H1 (cell line): ENCODE measurements at regions not wholly inside any gene's neighbourhood (a gene's known extent, or its start where the extent isn't known, plus 50 kb on each side); places are given as distances from the start of the nearest gene placed in this dataset.

Experiments
- CTCF ChIA-PET: fragments of 300-600 bp; sonication (Branson Sonifier 250); formaldehyde crosslinking; loops from one replicate; lab custom pipeline; 2021; ENCODE audit not compliant: partially characterized antibody; lab: Charles Lee
- POLR2A ChIA-PET: fragments of 300-600 bp; sonication (Branson Sonifier 250); formaldehyde crosslinking; loops from one replicate; lab custom pipeline; 2021; ENCODE audit warnings: inconsistent platforms; ENCODE audit not compliant: partially characterized antibody; lab: Charles Lee
- DNase-seq, 2 experiments: peaks; one replicate each; pipeline versions ENCODE4 v3.0.0 to v3.0.0-alpha.2; 2010 to 2022; ENCODE audit warnings: low spot score in 2 of 2, low read depth in 1 of 2, mixed read lengths in 1 of 2
- FAIRE-seq: peaks from 2 replicates; lab custom pipeline; 2011; peaks lifted over from hg19 to GRCh38; lab: Jason Lieb, UNC
- H2AFZ ChIP-seq: 2 replicates; pipeline ENCODE4 v1.8.1; 2012; ENCODE audit warnings: low read length, inconsistent platforms
- H2AK5ac ChIP-seq: 2 replicates; pipeline ENCODE4 v1.6.1; 2013; ENCODE audit warnings: low read depth, low read length
- H2BK120ac ChIP-seq: replicated peaks from 2 replicates; pipeline ENCODE3; 2013; ENCODE audit warnings: low read depth, low read length, inconsistent platforms
- H2BK12ac ChIP-seq: 2 replicates; pipeline ENCODE4 v1.6.1; 2013; ENCODE audit warnings: low read depth, low read length
- H2BK15ac ChIP-seq: 2 replicates; pipeline ENCODE4 v1.6.1; 2013; ENCODE audit warnings: low read length
- H2BK20ac ChIP-seq: 2 replicates; pipeline ENCODE4 v1.6.1; 2013; ENCODE audit warnings: low read length
- H2BK5ac ChIP-seq: 2 replicates; pipeline ENCODE4 v1.6.1; 2013; ENCODE audit warnings: low read depth, low read length
- H3K14ac ChIP-seq: 2 replicates; pipeline ENCODE4 v1.6.1; 2013; ENCODE audit warnings: inconsistent platforms; ENCODE audit not compliant: insufficient read length
- H3K18ac ChIP-seq: 2 replicates; pipeline ENCODE4 v1.6.1; 2013; ENCODE audit warnings: low read length; ENCODE audit errors: extremely low read depth
- H3K23ac ChIP-seq: 2 replicates; pipeline ENCODE4 v1.6.1; 2013; ENCODE audit warnings: inconsistent platforms; ENCODE audit not compliant: insufficient read length
- H3K23me2 ChIP-seq: 2 replicates; pipeline ENCODE4 v1.6.1; 2013; ENCODE audit warnings: low read depth, low read length
- H3K27ac ChIP-seq: 2 replicates; pipeline ENCODE4 v1.6.1; 2011; ENCODE audit warnings: low read depth, low read length, inconsistent platforms
- H3K27me3 ChIP-seq, 4 experiments: replicated peaks in 1 of 4; 1 replicate in 1 of 4; 2 replicates in 3 of 4; pipeline versions ENCODE4 v1.6.1 to v1.8.1; 2011 to 2013; ENCODE audit warnings: low read length in 3 of 4, mild to moderate bottlenecking in 3 of 4, inconsistent platforms in 2 of 4, mixed read lengths in 2 of 4, moderate library complexity in 1 of 4; ENCODE audit not compliant: control insufficient read depth in 3 of 4, insufficient read depth in 3 of 4; ENCODE audit errors: extremely low read depth in 1 of 4
- H3K36me3 ChIP-seq, 4 experiments: 2 replicates each; pipeline versions ENCODE4 v1.6.1 to v1.8.1; 2011 to 2013; ENCODE audit warnings: mild to moderate bottlenecking in 4 of 4, low read length in 3 of 4, moderate library complexity in 2 of 4, control low read depth in 1 of 4, inconsistent platforms in 1 of 4; ENCODE audit not compliant: insufficient read depth in 4 of 4, control insufficient read depth in 2 of 4
- H3K4ac ChIP-seq: replicated peaks from 2 replicates; pipeline ENCODE3; 2013; ENCODE audit warnings: low read length, low read depth, mixed read lengths, inconsistent platforms; ENCODE audit not compliant: insufficient read length
- H3K4me1 ChIP-seq, 4 experiments: replicated peaks in 1 of 4; 1 replicate in 1 of 4; 2 replicates in 3 of 4; pipeline versions ENCODE4 v1.6.1 to v1.8.1; 2011 to 2013; ENCODE audit warnings: low read length in 3 of 4, inconsistent platforms in 2 of 4, mixed read lengths in 1 of 4; ENCODE audit not compliant: insufficient read depth in 4 of 4, control insufficient read depth in 3 of 4
- H3K4me2 ChIP-seq, 2 experiments: 2 replicates each; pipeline versions ENCODE4 v1.6.1 to v1.8.1; 2011 to 2013; ENCODE audit warnings: low read depth in 2 of 2, low read length in 2 of 2, control low read depth in 1 of 2, inconsistent platforms in 1 of 2, mild to moderate bottlenecking in 1 of 2; ENCODE audit not compliant: insufficient read depth in 1 of 2
- H3K4me3 ChIP-seq, 4 experiments: fragments of 200-600, 300-600 bp in 1 of 4; sonication (generic), shearing (Covaris generic), sonication (Bioruptor Twin) in 1 of 4; 2 replicates each; pipeline versions ENCODE4 v1.5.1 to v1.8.1; 2011 to 2016; ENCODE audit warnings: low read length in 4 of 4, low read depth in 3 of 4, control low read depth in 2 of 4, inconsistent platforms in 2 of 4, mild to moderate bottlenecking in 2 of 4, mixed read lengths in 1 of 4, moderate library complexity in 1 of 4; ENCODE audit not compliant: insufficient read depth in 2 of 4; ENCODE audit errors: extremely low read depth in 1 of 4
- H3K56ac ChIP-seq: replicated peaks from 2 replicates; pipeline ENCODE3; 2013; ENCODE audit warnings: low read depth, mild to moderate bottlenecking, mixed read lengths, low read length, inconsistent platforms; ENCODE audit not compliant: insufficient read length
- H3K79me1 ChIP-seq: 2 replicates; pipeline ENCODE4 v1.6.1; 2013; ENCODE audit warnings: low read depth, low read length, control low read depth
- H3K79me2 ChIP-seq, 2 experiments: 2 replicates each; pipeline versions ENCODE4 v1.6.1 to v1.8.1; 2012 to 2013; ENCODE audit warnings: low read length in 2 of 2, mild to moderate bottlenecking in 2 of 2, inconsistent platforms in 1 of 2; ENCODE audit not compliant: insufficient read depth in 2 of 2, control insufficient read depth in 1 of 2
- H3K9ac ChIP-seq, 4 experiments: replicated peaks in 1 of 4; 1 replicate in 1 of 4; 2 replicates in 3 of 4; pipeline versions ENCODE4 v1.6.1 to v1.8.1; 2011 to 2013; ENCODE audit warnings: low read depth in 3 of 4, low read length in 3 of 4, control low read depth in 2 of 4, mild to moderate bottlenecking in 2 of 4, moderate library complexity in 2 of 4, inconsistent platforms in 1 of 4; ENCODE audit errors: extremely low read depth in 1 of 4
- H3K9me3 ChIP-seq, 2 experiments: 2 replicates each; pipeline versions ENCODE4 v1.6.1 to v1.8.1; 2012 to 2013; ENCODE audit warnings: mild to moderate bottlenecking in 2 of 2, moderate library complexity in 2 of 2, control low read depth in 1 of 2, inconsistent platforms in 1 of 2, low read depth in 1 of 2, low read length in 1 of 2, mixed read lengths in 1 of 2; ENCODE audit not compliant: insufficient read depth in 2 of 2
- H4K20me1 ChIP-seq, 2 experiments: replicated peaks in 1 of 2; 2 replicates each; pipeline versions ENCODE3 to v1.8.1; 2011 to 2013; ENCODE audit warnings: inconsistent platforms in 2 of 2, low read length in 2 of 2, mild to moderate bottlenecking in 1 of 2; ENCODE audit not compliant: insufficient read depth in 2 of 2, control insufficient read depth in 1 of 2
- H4K5ac ChIP-seq: 2 replicates; pipeline ENCODE4 v1.6.1; 2013; ENCODE audit warnings: low read length, low read depth, mixed read lengths, inconsistent platforms; ENCODE audit not compliant: insufficient read length
- H4K8ac ChIP-seq: 2 replicates; pipeline ENCODE4 v1.8.0; 2013; ENCODE audit warnings: mild to moderate bottlenecking, moderate library complexity, low read length, inconsistent platforms; ENCODE audit not compliant: insufficient read depth; ENCODE audit errors: extremely low read depth
- H4K91ac ChIP-seq: replicated peaks from 2 replicates; pipeline ENCODE3; 2013; ENCODE audit warnings: low read length, mixed read lengths, inconsistent platforms; ENCODE audit not compliant: insufficient read length
- CREB1 ChIP-seq: IDR thresholded peaks from 2 replicates; pipeline ENCODE4 v1.6.1; 2012; ENCODE audit warnings: inconsistent platforms
- JUND ChIP-seq: IDR thresholded peaks from 2 replicates; pipeline ENCODE4 v1.6.1; 2011; ENCODE audit warnings: mild to moderate bottlenecking, improper control_type of control experiment, low read length
- KDM1A ChIP-seq: fragments of 200-600, 300-600 bp; sonication (generic); IDR thresholded peaks from 2 replicates; pipeline ENCODE4 v1.7.1; 2016; ENCODE audit warnings: mild to moderate bottlenecking, low read length, borderline replicate concordance
- NRF1 ChIP-seq: IDR thresholded peaks from 2 replicates; pipeline ENCODE4 v1.6.1; 2011; ENCODE audit warnings: mild to moderate bottlenecking, low read depth, low read length, improper control_type of control experiment
- PHF8 ChIP-seq: fragments of 200-600 bp; sonication (generic); conservative IDR thresholded peaks from 2 replicates; pipeline ENCODE4 v1.7.1; 2012; ENCODE audit warnings: low read depth, mild to moderate bottlenecking, inconsistent platforms, low read length, moderate library complexity
- POLR2AphosphoS5 ChIP-seq: IDR thresholded peaks from 2 replicates; pipeline ENCODE4 v1.6.1; 2011; ENCODE audit warnings: low read depth, low read length
- SAP30 ChIP-seq: fragments of 300-600 bp; sonication (generic); IDR thresholded peaks from 2 replicates; pipeline ENCODE4 v1.7.1; 2012; ENCODE audit warnings: low read length, moderate library complexity, mild to moderate bottlenecking, inconsistent platforms; ENCODE audit not compliant: insufficient read depth, insufficient replicate concordance
- SIN3A ChIP-seq, 2 experiments: IDR thresholded peaks in 1 of 2; conservative IDR thresholded peaks in 1 of 2; 2 replicates each; pipeline ENCODE4 v1.6.1; 2011 to 2012; ENCODE audit warnings: low read length in 2 of 2, improper control_type of control experiment in 1 of 2, low read depth in 1 of 2, mild to moderate bottlenecking in 1 of 2
- SIRT6 ChIP-seq: IDR thresholded peaks from one replicate; pipeline ENCODE4 v1.7.1; 2012; ENCODE audit warnings: low read length, inconsistent platforms
- SP2 ChIP-seq: IDR thresholded peaks from 2 replicates; pipeline ENCODE4 v1.6.1; 2012; ENCODE audit warnings: mild to moderate bottlenecking, low read length, inconsistent platforms
- SRF ChIP-seq: IDR thresholded peaks from 2 replicates; pipeline ENCODE4 v1.6.1; 2011; ENCODE audit warnings: mild to moderate bottlenecking, low read depth, low read length, moderate library complexity
- TAF1 ChIP-seq: IDR thresholded peaks from 2 replicates; pipeline ENCODE4 v1.6.1; 2011; ENCODE audit warnings: mild to moderate bottlenecking, low read depth, low read length
- USF2 ChIP-seq: IDR thresholded peaks from 2 replicates; pipeline ENCODE4 v1.6.1; 2011; ENCODE audit warnings: low read length, improper control_type of control experiment
- ZNF274 ChIP-seq: IDR thresholded peaks from 2 replicates; pipeline ENCODE4 v1.7.0; 2012; ENCODE audit warnings: low read length, borderline replicate concordance; ENCODE audit errors: extremely low read depth
- WGBS, 2 experiments: shearing (Covaris generic) in 1 of 2; methylation state at CpG; one replicate each; pipeline versions ENCODE4 v1.1.6 to v1.1.7; 2013 to 2015; ENCODE audit warnings: low lambda C conversion rate in 2 of 2, mixed read lengths in 2 of 2, inconsistent platforms in 1 of 2, low coverage in 1 of 2, missing lambda C conversion rate in 1 of 2; ENCODE audit not compliant: insufficient replicate concordance in 2 of 2, insufficient coverage in 1 of 2, insufficient read length in 1 of 2; ENCODE audit errors: extremely low coverage in 1 of 2, missing lambda C conversion rate in 1 of 2; 5-methylcytosine and 5-hydroxymethylcytosine counted together

- H2AFZ ChIP-seq, result no peak overlapping the region
- H3K14ac ChIP-seq, result no peak overlapping the region
- no peak overlapping the region for H4K5ac ChIP-seq
- H3K18ac ChIP-seq, result no peak overlapping the region
- WGBS, 2 experiments, result 85% methylated on average over 17 of the region's 17 CpGs; no CpG with 5 or more reads in 1 of the 2 experiments
- H3K4me3 ChIP-seq, result no peak overlapping the region
- H3K27ac ChIP-seq, result no peak overlapping the region
- CTCF ChIA-PET, result interaction anchor here (1.0 to 1.3 kb wide), 2 partner anchors 35 to 294 kb away, joined by 3 read pairs; no protein-coding TSS in a partner anchor
- no peak overlapping the region for H3K4ac ChIP-seq
- no peak overlapping the region for H3K23ac ChIP-seq
- H3K36me3 ChIP-seq, result no peaks in the 10 kb centered on the region
- no peaks in the 10 kb centered on the region for H3K79me2 ChIP-seq
- no peak overlapping the region for H2BK12ac ChIP-seq
- no peak overlapping the region; the same call in 1 of the 2 replicates for H4K8ac ChIP-seq
- no peak overlapping the region for H2BK20ac ChIP-seq
- H3K9me3 ChIP-seq, result no peaks in the 10 kb centered on the region
- DNase-seq, result no peak
- H2AK5ac ChIP-seq, result no peak overlapping the region
- no peak overlapping the region for H2BK120ac ChIP-seq
- H4K20me1 ChIP-seq, result no peaks in the 10 kb centered on the region
- POLR2A ChIA-PET, result no interaction called here
- no peaks in the 10 kb centered on the region; a peak in 1 of 7 replicates for H3K4me1 ChIP-seq
- no peaks in the 10 kb centered on the region for H3K27me3 ChIP-seq
- H2BK15ac ChIP-seq, result no peak overlapping the region
- H3K56ac ChIP-seq, result no peak overlapping the region
- no peak for FAIRE-seq
- no peak overlapping the region for H3K9ac ChIP-seq
- no peak overlapping the region for H4K91ac ChIP-seq
- peaks cover 2% of the 10 kb centered on the region; the same call in 1 of the 2 replicates for H3K23me2 ChIP-seq
- H3K4me2 ChIP-seq, result no peak overlapping the region
- no peak overlapping the region for H2BK5ac ChIP-seq
- H3K79me1 ChIP-seq, result no peaks in the 10 kb centered on the region
- no peak for TF ChIP-seq SAP30
- TF ChIP-seq SP2, result no peak
- TF ChIP-seq KDM1A, result no peak
- TF ChIP-seq SIRT6, result no peak
- no peak for TF ChIP-seq TAF1
- no peak for TF ChIP-seq NRF1
- TF ChIP-seq JUND, result no peak
- no peak for TF ChIP-seq SRF
- no peak for TF ChIP-seq SIN3A (conservative IDR thresholded peaks at IDR 0.05 in 1 of 2, IDR thresholded peaks at IDR 0.05 in 1 of 2; ENCODE audit: low read depth in 1 of 2, low read length in 2 of 2)
- TF ChIP-seq PHF8, result no peak
- no peak for TF ChIP-seq USF2
- TF ChIP-seq POLR2AphosphoS5, result no peak
- no peak for TF ChIP-seq ZNF274
- TF ChIP-seq CREB1, result no peak
Measured at GRCh38 chr7:156504006-156504405, 136.6 kb upstream of the RNF32 start.
